ENCODE measurements at regions not wholly inside any gene's neighbourhood (a gene's known extent, or its start where the extent isn't known, plus 50 kb on each side); places are given as distances from the start of the nearest gene placed in this dataset.

- Mint-ChIP-seq H3K36me3 (ENCODE audit: insufficient read depth) (no peaks in the 10 kb centered on the region), H3K4me1 (ENCODE audit: low read depth) (peaks cover 2% of the 10 kb centered on the region), H3K27ac (no peak overlapping the region), H3K9me3 (ENCODE audit: low read depth) (no peaks in the 10 kb centered on the region), H3K4me3 (ENCODE audit: low read depth) (no peak overlapping the region), H3K27me3 (no peaks in the 10 kb centered on the region)
- no peak for DNase-seq (ENCODE audit: low spot score, unreplicated experiment)
- TF ChIP-seq, protein P1, sequence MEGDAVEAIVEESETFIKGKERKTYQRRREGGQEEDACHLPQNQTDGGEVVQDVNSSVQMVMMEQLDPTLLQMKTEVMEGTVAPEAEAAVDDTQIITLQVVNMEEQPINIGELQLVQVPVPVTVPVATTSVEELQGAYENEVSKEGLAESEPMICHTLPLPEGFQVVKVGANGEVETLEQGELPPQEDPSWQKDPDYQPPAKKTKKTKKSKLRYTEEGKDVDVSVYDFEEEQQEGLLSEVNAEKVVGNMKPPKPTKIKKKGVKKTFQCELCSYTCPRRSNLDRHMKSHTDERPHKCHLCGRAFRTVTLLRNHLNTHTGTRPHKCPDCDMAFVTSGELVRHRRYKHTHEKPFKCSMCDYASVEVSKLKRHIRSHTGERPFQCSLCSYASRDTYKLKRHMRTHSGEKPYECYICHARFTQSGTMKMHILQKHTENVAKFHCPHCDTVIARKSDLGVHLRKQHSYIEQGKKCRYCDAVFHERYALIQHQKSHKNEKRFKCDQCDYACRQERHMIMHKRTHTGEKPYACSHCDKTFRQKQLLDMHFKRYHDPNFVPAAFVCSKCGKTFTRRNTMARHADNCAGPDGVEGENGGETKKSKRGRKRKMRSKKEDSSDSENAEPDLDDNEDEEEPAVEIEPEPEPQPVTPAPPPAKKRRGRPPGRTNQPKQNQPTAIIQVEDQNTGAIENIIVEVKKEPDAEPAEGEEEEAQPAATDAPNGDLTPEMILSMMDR (IDR thresholded peaks at IDR 0.05; ENCODE audit: unreplicated experiment) = no peak
Measured at GRCh38 chr11:96960926-96961325, 571.1 kb downstream of the JRKL start.

DNA sequence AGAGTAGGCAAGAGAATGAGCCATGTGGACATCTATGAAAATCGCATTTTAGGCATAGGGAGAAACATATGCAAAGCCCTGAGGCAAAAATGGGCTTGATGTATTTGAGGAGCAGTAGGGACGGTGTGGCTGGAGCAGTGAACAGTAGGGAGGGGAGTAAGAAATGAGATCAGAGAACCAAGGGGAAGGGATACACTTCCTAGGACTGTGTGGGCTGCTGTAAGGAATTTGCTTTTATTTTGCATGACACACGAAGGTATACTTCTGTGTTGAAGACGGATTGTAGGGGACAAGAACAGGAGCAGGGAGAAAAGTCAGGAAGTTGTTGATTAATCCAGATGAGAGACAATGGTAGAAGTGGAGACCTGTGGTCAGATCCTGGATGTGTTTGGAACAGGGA is 572.1 kb downstream of the JRKL start:
- no peaks in the 10 kb centered on the region for H3K27me3 Mint-ChIP-seq
- no peaks in the 10 kb centered on the region for H3K36me3 Mint-ChIP-seq (ENCODE audit: insufficient read depth)
- H3K27ac Mint-ChIP-seq = no peak overlapping the region
- TF ChIP-seq, protein P1 (IDR thresholded peaks at IDR 0.05; ENCODE audit: unreplicated experiment) = no peak
- no peak overlapping the region for H3K4me3 Mint-ChIP-seq (ENCODE audit: low read depth)
- H3K9me3 Mint-ChIP-seq (ENCODE audit: low read depth) = no peaks in the 10 kb centered on the region
- H3K4me1 Mint-ChIP-seq (ENCODE audit: low read depth) = peaks cover 4% of the 10 kb centered on the region
- no peak for DNase-seq (ENCODE audit: low spot score, unreplicated experiment)

DNA sequence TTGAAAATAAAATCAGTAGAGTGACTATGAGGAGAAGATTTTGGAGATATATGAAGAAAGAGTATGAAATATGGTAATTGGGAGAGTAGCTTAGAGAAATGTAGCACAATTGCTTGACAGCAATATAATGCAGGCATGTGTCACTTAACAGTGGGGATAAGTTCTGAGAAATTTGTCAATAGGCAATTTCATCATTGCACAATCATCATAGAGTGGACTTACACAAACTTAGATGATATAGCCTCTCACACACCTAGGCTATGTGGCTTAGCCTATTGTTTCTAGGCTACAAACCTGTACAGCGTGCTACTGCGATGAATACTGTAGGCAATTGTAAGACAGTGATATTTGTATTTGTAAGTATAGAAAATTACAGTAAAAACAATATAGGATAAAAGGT is 573.6 kb downstream of the JRKL start:
- H3K4me3 Mint-ChIP-seq (ENCODE audit: low read depth) = no peak overlapping the region
- H3K4me1 Mint-ChIP-seq (ENCODE audit: low read depth) = peaks cover 4% of the 10 kb centered on the region
- no peak for DNase-seq (ENCODE audit: low spot score, unreplicated experiment)
- H3K9me3 Mint-ChIP-seq (ENCODE audit: low read depth) = no peaks in the 10 kb centered on the region
- no peak overlapping the region for H3K27ac Mint-ChIP-seq
- no peaks in the 10 kb centered on the region for H3K36me3 Mint-ChIP-seq (ENCODE audit: insufficient read depth)
- TF ChIP-seq, protein P1 (IDR thresholded peaks at IDR 0.05; ENCODE audit: unreplicated experiment) = no peak
- no peaks in the 10 kb centered on the region for H3K27me3 Mint-ChIP-seq

DNA sequence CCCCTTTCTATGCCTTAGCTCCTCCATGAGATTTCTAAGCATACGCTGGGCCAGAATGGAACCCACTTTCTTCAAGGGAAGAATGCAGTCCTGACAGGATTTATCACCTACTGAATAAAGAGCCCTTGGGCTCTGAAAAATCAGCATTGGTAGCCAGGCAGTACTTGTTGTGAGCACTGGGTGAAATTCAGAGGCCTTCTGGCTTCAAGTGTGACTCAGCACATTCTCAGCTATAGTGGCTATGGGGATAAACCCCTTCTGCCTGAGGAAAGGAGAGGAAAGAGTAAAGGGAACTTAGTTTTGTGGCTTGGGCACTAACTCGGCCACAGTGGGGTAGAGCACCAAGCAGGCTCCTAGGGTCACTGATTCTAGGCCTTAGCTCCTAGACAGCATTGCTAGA is 574.8 kb downstream of the JRKL start:
- Mint-ChIP-seq H3K27me3 (no peaks in the 10 kb centered on the region), H3K27ac (no peak overlapping the region), H3K4me3 (ENCODE audit: low read depth) (no peak overlapping the region), H3K9me3 (ENCODE audit: low read depth) (no peaks in the 10 kb centered on the region), H3K36me3 (ENCODE audit: insufficient read depth) (no peaks in the 10 kb centered on the region), H3K4me1 (ENCODE audit: low read depth) (peaks cover 4% of the 10 kb centered on the region)
- DNase-seq (ENCODE audit: low spot score, unreplicated experiment) = no peak
- TF ChIP-seq, protein P1 (IDR thresholded peaks at IDR 0.05; ENCODE audit: unreplicated experiment) = no peak

GRCh38 chr11:96967616-96968015 is 577.8 kb downstream of the JRKL start:
- H3K27me3 Mint-ChIP-seq = no peaks in the 10 kb centered on the region
- H3K36me3 Mint-ChIP-seq (ENCODE audit: insufficient read depth) = no peaks in the 10 kb centered on the region
- H3K27ac Mint-ChIP-seq = no peak overlapping the region
- no peak for DNase-seq (ENCODE audit: low spot score, unreplicated experiment)
- TF ChIP-seq, protein P1 (IDR thresholded peaks at IDR 0.05; ENCODE audit: unreplicated experiment) = no peak
- peaks cover 4% of the 10 kb centered on the region for H3K4me1 Mint-ChIP-seq (ENCODE audit: low read depth)
- no peaks in the 10 kb centered on the region for H3K9me3 Mint-ChIP-seq (ENCODE audit: low read depth)
- H3K4me3 Mint-ChIP-seq (ENCODE audit: low read depth) = no peak overlapping the region

All from progenitor cell of endocrine pancreas (in vitro differentiated cells).